ENCODE measurements at regions not wholly inside any gene's neighbourhood (a gene's known extent, or its start where the extent isn't known, plus 50 kb on each side); places are given as distances from the start of the nearest gene placed in this dataset.

DNA sequence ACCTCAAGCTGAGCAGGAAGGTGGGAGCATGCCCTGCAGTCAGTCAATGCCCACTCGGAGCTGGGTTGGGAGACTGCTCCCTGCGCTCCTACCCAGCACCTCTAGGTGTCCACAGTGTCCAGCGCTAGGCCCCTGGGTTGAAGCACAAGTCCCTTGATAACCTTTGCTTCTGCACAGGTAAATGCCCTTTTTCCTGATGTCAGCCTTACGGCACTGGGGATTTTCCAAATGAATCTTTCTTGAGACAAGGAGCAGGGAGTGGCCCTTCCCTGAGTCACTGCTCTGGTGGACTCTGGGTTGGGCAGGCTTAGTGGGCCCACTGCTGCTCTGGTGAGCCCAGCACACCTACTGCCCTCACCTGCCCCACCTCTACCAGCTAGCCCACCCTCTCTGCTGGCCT is 61.9 kb upstream of the OPN4 start:
- TF ChIP-seq, protein P1, sequence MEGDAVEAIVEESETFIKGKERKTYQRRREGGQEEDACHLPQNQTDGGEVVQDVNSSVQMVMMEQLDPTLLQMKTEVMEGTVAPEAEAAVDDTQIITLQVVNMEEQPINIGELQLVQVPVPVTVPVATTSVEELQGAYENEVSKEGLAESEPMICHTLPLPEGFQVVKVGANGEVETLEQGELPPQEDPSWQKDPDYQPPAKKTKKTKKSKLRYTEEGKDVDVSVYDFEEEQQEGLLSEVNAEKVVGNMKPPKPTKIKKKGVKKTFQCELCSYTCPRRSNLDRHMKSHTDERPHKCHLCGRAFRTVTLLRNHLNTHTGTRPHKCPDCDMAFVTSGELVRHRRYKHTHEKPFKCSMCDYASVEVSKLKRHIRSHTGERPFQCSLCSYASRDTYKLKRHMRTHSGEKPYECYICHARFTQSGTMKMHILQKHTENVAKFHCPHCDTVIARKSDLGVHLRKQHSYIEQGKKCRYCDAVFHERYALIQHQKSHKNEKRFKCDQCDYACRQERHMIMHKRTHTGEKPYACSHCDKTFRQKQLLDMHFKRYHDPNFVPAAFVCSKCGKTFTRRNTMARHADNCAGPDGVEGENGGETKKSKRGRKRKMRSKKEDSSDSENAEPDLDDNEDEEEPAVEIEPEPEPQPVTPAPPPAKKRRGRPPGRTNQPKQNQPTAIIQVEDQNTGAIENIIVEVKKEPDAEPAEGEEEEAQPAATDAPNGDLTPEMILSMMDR (IDR thresholded peaks at IDR 0.05; ENCODE audit: borderline replicate concordance, insufficient read depth, low read depth, low read length), result no peak

DNA sequence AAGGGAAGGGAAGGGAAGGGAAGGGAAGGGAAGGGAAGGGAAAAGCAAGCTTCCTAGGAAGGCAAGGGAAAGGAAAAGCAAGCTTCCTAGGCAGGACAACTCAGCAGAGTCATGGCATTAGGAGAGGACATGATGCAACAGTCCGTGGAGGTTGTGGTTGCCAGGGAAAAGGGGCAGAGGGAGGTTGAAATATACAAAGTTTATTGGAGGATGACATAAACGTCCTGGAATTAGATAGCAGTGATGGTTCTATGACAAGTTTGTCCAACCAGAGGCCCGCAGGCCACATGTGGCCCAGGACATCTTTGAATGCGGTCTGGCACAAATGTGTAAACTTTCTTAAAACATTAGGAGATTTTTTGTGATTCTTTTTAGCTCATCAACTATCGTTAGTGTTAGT is 59.8 kb upstream of the OPN4 start:
- TF ChIP-seq, protein P1 (IDR thresholded peaks at IDR 0.05; ENCODE audit: borderline replicate concordance, insufficient read depth, low read depth, low read length), result no peak
- H3K4me3 ChIP-seq (ENCODE audit: low read depth, low read length), result no peak overlapping the region

More for the DNA sequence above, 61.9 kb upstream of the OPN4 start:
- no peak overlapping the region for H3K4me3 ChIP-seq (ENCODE audit: low read depth, low read length)

DNA sequence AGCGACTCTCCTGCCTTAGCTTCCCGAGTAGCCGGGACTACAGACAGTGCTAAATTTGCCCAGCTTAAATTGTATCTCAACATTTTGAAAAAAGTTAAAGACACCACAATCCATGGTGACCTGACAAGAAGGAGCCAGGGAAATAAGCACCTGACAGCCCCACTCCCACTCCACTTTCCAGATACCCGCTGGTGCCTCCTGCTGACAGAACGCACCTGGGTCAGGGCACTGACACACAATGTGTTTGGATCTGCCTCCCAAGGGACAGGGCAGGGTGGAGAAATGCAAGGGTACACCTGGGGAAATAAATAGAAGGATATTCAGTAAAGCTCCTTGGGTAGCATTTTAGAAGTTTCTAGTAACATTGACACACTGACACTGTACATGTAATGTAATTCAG is 58.9 kb upstream of the OPN4 start:
- no peak overlapping the region for H3K4me3 ChIP-seq (ENCODE audit: low read depth, low read length)
- TF ChIP-seq, protein P1 (IDR thresholded peaks at IDR 0.05; ENCODE audit: borderline replicate concordance, insufficient read depth, low read depth, low read length), result no peak

DNA sequence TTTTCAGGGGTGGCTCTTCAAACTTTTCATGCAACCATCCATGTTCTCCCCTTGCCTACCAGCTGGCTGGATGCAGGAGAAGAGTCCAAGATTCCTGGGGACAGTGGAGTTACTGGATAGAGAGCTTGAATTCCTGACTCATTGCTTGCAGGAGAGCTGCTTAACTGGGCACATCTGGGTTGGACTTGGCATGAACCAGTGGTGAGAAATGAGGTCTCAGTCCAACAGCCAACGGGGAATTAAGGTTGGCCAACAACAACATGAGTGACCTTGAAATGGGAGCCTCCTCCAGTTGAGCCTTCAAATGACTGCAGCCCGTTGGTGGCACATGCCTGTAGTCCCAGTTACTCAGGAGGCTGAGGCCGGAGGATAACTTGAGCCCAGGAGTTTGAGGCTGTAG is 58.1 kb upstream of the OPN4 start:
- TF ChIP-seq, protein P1 (IDR thresholded peaks at IDR 0.05; ENCODE audit: borderline replicate concordance, insufficient read depth, low read depth, low read length), result no peak
- no peak overlapping the region for H3K4me3 ChIP-seq (ENCODE audit: low read depth, low read length)

DNA sequence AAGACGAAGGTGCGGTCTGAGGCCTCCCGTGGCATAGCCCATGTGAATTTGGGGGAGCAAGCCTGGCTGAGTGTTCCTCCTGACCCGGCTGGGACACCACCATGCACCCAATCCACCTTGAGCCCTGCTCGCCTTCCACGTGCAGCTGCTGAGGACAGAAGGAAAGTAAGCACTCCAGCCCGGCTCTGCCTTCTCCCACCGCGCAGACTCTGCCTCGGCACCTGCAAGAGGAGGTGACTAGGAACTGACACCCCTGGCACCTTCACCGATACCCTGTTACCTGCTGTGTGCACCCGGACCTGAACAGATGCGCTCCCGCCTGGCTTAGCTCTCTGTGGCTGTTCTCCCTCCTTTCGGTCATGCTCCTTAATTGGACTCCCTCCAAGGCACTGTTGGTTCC is 57.0 kb upstream of the OPN4 start:
- no peak overlapping the region for H3K4me3 ChIP-seq (ENCODE audit: low read depth, low read length)
- TF ChIP-seq, protein P1 (IDR thresholded peaks at IDR 0.05; ENCODE audit: borderline replicate concordance, insufficient read depth, low read depth, low read length), result no peak

DNA sequence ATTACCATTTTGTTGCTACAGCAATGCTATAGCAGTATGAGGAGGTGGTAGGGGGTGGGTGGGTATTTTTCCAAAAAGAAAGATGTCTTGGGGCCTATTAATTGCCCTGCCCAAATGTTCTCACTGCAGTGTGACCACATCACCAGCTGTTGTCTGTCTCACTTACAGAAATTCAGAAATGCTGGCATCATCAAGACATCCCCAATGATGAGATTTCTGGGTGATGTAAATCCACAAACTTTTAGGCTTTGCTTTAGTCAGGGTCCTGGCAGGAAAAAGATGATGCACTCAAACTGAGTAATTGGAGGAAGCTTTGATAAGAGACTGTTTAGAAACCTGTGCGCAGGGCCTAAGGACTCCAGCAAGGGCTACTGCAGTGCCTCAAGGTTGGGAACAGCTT is 56.2 kb upstream of the OPN4 start:
- TF ChIP-seq, protein P1 (IDR thresholded peaks at IDR 0.05; ENCODE audit: borderline replicate concordance, insufficient read depth, low read depth, low read length), result no peak
- H3K4me3 ChIP-seq (ENCODE audit: low read depth, low read length), result no peak overlapping the region

DNA sequence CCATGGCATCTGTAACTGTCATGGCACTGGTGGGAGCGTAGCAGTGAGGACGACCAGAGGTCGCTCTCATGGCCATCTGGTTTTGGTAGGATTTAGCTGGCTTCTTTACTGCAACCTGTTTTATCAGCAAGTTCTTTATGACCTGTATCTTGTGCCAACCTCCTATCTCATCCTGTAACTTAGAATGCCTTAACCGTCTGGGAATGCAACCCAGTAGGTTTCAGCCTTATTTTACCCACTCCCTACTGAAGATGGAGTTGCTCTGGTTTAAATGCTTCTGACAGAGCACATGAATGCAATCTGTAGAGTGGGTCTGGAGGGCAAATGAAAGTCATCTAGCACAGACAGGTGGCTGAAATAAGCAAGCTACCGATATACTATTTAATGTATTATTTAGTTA is 55.3 kb upstream of the OPN4 start:
- no peak overlapping the region for H3K4me3 ChIP-seq (ENCODE audit: low read depth, low read length)
- TF ChIP-seq, protein P1 (IDR thresholded peaks at IDR 0.05; ENCODE audit: borderline replicate concordance, insufficient read depth, low read depth, low read length), result no peak
